HepG2 (cell line): ENCODE measurements at regions not wholly inside any gene's neighbourhood (a gene's known extent, or its start where the extent isn't known, plus 50 kb on each side); places are given as distances from the start of the nearest gene placed in this dataset.

Experiments
- HCFC1 ChIP-seq: fragments of 150-350 bp; IDR thresholded peaks from 2 replicates; pipeline ENCODE4 v1.6.1; 2014; ENCODE audit warnings: low read depth, low read length
- HHEX ChIP-seq: IDR thresholded peaks from 2 replicates; pipeline ENCODE4 v1.6.1; 2016; ENCODE audit warnings: control low read depth
- POLR2AphosphoS5 ChIP-seq: IDR thresholded peaks from 2 replicates; pipeline ENCODE4 v1.6.1; 2012; ENCODE audit warnings: low read depth, low read length
- RARA ChIP-seq: IDR thresholded peaks from 2 replicates; pipeline ENCODE4 v1.6.1; 2016; ENCODE audit warnings: missing genetic modification reagents, missing compliant biosample characterization
- REL ChIP-seq: sonication (generic); formaldehyde crosslinking; conservative IDR thresholded peaks from 2 replicates; pipeline ENCODE4 v1.8.0; 2022; ENCODE audit warnings: mild to moderate bottlenecking, missing genetic modification reagents, moderate library complexity
- SMAD3 ChIP-seq: sonication (generic); formaldehyde crosslinking; IDR thresholded peaks from 2 replicates; pipeline ENCODE4 v1.4.0; 2020; ENCODE audit warnings: missing genetic modification reagents
- U2AF2 ChIP-seq: fragments of 200-400 bp; formaldehyde crosslinking; IDR thresholded peaks from 2 replicates; pipeline ENCODE4 v1.6.1; 2017; ENCODE audit warnings: low read depth, mild to moderate bottlenecking, low read length
- TF ChIP-seq, protein P1 (sequence below): sonication (generic); formaldehyde crosslinking; IDR thresholded peaks from 2 replicates; pipeline ENCODE4 v1.4.0; 2020; ENCODE audit warnings: mild to moderate bottlenecking, missing genetic modification reagents
- TF ChIP-seq, protein P2 (sequence below): sonication (generic); formaldehyde crosslinking; IDR thresholded peaks from 2 replicates; pipeline ENCODE4 v1.5.0; 2020; ENCODE audit warnings: mild to moderate bottlenecking, missing genetic modification reagents, moderate library complexity
- TF ChIP-seq, protein P3 (sequence below): sonication (generic); formaldehyde crosslinking; IDR thresholded peaks from 2 replicates; pipeline ENCODE4 v1.4.0; 2020; ENCODE audit warnings: missing genetic modification reagents
- TF ChIP-seq, protein P4 (sequence below): sonication (generic); formaldehyde crosslinking; IDR thresholded peaks from 2 replicates; pipeline ENCODE4 v1.4.0; 2020; ENCODE audit warnings: mild to moderate bottlenecking, missing genetic modification reagents

DNA sequence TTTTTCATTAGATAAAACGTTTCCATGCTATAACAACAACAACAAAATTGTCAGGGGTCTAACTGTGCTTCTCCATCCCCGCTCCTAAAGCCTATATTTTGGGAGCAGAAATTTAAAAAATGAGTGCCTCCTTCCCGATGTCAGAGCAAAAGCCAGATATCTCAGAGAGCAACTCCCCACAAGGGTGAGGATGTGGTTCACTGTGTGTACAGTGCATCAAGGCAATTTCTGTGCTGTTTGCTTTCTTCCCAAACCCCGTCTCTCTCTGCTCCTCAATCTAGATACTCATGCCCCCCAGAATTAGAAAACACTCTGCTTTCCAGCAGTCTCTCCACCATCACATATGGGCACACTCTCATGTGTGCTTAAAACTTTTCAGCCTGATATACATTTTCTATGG lies 76.7 kb upstream of the MBNL1 start:
- TF ChIP-seq HHEX (CRISPR knock-in tag) = no peak
- TF ChIP-seq, protein P1, sequence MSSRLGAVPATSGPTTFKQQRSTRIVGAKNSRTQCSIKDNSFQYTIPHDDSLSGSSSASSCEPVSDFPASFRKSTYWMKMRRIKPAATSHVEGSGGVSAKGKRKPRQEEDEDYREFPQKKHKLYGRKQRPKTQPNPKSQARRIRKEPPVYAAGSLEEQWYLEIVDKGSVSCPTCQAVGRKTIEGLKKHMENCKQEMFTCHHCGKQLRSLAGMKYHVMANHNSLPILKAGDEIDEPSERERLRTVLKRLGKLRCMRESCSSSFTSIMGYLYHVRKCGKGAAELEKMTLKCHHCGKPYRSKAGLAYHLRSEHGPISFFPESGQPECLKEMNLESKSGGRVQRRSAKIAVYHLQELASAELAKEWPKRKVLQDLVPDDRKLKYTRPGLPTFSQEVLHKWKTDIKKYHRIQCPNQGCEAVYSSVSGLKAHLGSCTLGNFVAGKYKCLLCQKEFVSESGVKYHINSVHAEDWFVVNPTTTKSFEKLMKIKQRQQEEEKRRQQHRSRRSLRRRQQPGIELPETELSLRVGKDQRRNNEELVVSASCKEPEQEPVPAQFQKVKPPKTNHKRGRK (CRISPR knock-in tag) = no peak
- TF ChIP-seq POLR2AphosphoS5 = no peak
- TF ChIP-seq, protein P2, sequence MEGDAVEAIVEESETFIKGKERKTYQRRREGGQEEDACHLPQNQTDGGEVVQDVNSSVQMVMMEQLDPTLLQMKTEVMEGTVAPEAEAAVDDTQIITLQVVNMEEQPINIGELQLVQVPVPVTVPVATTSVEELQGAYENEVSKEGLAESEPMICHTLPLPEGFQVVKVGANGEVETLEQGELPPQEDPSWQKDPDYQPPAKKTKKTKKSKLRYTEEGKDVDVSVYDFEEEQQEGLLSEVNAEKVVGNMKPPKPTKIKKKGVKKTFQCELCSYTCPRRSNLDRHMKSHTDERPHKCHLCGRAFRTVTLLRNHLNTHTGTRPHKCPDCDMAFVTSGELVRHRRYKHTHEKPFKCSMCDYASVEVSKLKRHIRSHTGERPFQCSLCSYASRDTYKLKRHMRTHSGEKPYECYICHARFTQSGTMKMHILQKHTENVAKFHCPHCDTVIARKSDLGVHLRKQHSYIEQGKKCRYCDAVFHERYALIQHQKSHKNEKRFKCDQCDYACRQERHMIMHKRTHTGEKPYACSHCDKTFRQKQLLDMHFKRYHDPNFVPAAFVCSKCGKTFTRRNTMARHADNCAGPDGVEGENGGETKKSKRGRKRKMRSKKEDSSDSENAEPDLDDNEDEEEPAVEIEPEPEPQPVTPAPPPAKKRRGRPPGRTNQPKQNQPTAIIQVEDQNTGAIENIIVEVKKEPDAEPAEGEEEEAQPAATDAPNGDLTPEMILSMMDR (CRISPR knock-in tag) = no peak
- no peak for TF ChIP-seq SMAD3 (CRISPR knock-in tag)
- no peak for TF ChIP-seq U2AF2
- TF ChIP-seq, protein P3, sequence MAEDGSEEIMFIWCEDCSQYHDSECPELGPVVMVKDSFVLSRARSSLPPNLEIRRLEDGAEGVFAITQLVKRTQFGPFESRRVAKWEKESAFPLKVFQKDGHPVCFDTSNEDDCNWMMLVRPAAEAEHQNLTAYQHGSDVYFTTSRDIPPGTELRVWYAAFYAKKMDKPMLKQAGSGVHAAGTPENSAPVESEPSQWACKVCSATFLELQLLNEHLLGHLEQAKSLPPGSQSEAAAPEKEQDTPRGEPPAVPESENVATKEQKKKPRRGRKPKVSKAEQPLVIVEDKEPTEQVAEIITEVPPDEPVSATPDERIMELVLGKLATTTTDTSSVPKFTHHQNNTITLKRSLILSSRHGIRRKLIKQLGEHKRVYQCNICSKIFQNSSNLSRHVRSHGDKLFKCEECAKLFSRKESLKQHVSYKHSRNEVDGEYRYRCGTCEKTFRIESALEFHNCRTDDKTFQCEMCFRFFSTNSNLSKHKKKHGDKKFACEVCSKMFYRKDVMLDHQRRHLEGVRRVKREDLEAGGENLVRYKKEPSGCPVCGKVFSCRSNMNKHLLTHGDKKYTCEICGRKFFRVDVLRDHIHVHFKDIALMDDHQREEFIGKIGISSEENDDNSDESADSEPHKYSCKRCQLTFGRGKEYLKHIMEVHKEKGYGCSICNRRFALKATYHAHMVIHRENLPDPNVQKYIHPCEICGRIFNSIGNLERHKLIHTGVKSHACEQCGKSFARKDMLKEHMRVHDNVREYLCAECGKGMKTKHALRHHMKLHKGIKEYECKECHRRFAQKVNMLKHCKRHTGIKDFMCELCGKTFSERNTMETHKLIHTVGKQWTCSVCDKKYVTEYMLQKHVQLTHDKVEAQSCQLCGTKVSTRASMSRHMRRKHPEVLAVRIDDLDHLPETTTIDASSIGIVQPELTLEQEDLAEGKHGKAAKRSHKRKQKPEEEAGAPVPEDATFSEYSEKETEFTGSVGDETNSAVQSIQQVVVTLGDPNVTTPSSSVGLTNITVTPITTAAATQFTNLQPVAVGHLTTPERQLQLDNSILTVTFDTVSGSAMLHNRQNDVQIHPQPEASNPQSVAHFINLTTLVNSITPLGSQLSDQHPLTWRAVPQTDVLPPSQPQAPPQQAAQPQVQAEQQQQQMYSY (CRISPR knock-in tag) = no peak
- no peak for TF ChIP-seq RARA
- no peak for TF ChIP-seq REL (CRISPR knock-in tag)
- no peak for TF ChIP-seq HCFC1
- TF ChIP-seq, protein P4, sequence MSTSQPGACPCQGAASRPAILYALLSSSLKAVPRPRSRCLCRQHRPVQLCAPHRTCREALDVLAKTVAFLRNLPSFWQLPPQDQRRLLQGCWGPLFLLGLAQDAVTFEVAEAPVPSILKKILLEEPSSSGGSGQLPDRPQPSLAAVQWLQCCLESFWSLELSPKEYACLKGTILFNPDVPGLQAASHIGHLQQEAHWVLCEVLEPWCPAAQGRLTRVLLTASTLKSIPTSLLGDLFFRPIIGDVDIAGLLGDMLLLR (CRISPR knock-in tag) = no peak
